H9 (cell line): ENCODE measurements at regions not wholly inside any gene's neighbourhood (a gene's known extent, or its start where the extent isn't known, plus 50 kb on each side); places are given as distances from the start of the nearest gene placed in this dataset.
A peak's percentile ranks its signal among the peaks of the same experiment; 100 is the strongest.

ENCODE experiments used
- DNase-seq: peaks from one replicate; pipeline ENCODE4 v3.0.0-alpha.2; 2017
- H2AFZ ChIP-seq: one replicate; pipeline ENCODE4 v1.6.1; 2013; ENCODE audit warnings: mild to moderate bottlenecking, low read length, control low read depth, moderate library complexity
- H2AK5ac ChIP-seq: 2 replicates; pipeline ENCODE4 v1.6.1; 2013; ENCODE audit warnings: low read length, control low read depth, mixed read lengths; ENCODE audit not compliant: insufficient read length
- H2BK120ac ChIP-seq: one replicate; pipeline ENCODE4 v1.6.1; 2013; ENCODE audit warnings: low read depth, mild to moderate bottlenecking, low read length, control low read depth, inconsistent platforms; ENCODE audit not compliant: poor library complexity, severe bottlenecking
- H2BK12ac ChIP-seq: 2 replicates; pipeline ENCODE4 v1.6.1; 2013; ENCODE audit warnings: low read length, control low read depth, mixed read lengths, low read depth; ENCODE audit not compliant: insufficient read length
- H2BK15ac ChIP-seq: 2 replicates; pipeline ENCODE4 v1.6.1; 2013; ENCODE audit warnings: low read depth, low read length, control low read depth
- H2BK20ac ChIP-seq: one replicate; pipeline ENCODE4 v1.6.1; 2013; ENCODE audit warnings: low read depth, mild to moderate bottlenecking, low read length, control low read depth, inconsistent platforms; ENCODE audit not compliant: poor library complexity, severe bottlenecking
- H2BK5ac ChIP-seq: 2 replicates; pipeline ENCODE4 v1.6.1; 2013; ENCODE audit warnings: low read length, control low read depth, mixed read lengths; ENCODE audit not compliant: insufficient read length
- H3K14ac ChIP-seq: 2 replicates; pipeline ENCODE4 v1.6.1; 2013; ENCODE audit warnings: low read length, control low read depth; ENCODE audit not compliant: insufficient read depth
- H3K18ac ChIP-seq: 2 replicates; pipeline ENCODE4 v1.6.1; 2013; ENCODE audit warnings: low read depth, mild to moderate bottlenecking, mixed read lengths, low read length, control low read depth; ENCODE audit not compliant: insufficient read length
- H3K23ac ChIP-seq: 2 replicates; pipeline ENCODE4 v1.6.1; 2013; ENCODE audit warnings: low read length, control low read depth, mixed read lengths, low read depth; ENCODE audit not compliant: insufficient read length
- H3K23me2 ChIP-seq: 2 replicates; pipeline ENCODE4 v1.6.1; 2013; ENCODE audit warnings: low read depth, mild to moderate bottlenecking, mixed read lengths, low read length, control low read depth; ENCODE audit not compliant: insufficient read length, poor library complexity, severe bottlenecking
- H3K27ac ChIP-seq: 2 replicates; pipeline ENCODE4 v1.5.1; 2013; ENCODE audit warnings: low read length, control low read depth, mixed read lengths, low read depth; ENCODE audit not compliant: insufficient read length
- H3K27me3 ChIP-seq: 2 replicates; pipeline ENCODE4 v1.6.1; 2013; ENCODE audit warnings: low read length, control low read depth, inconsistent platforms; ENCODE audit not compliant: insufficient read depth
- H3K4ac ChIP-seq: 2 replicates; pipeline ENCODE4 v1.6.1; 2013; ENCODE audit warnings: low read depth, mild to moderate bottlenecking, control low read depth, inconsistent platforms, low read length, moderate library complexity
- H3K4me1 ChIP-seq: 2 replicates; pipeline ENCODE4 v1.6.1; 2013; ENCODE audit warnings: low read length, control low read depth, inconsistent platforms; ENCODE audit not compliant: insufficient read depth
- H3K4me2 ChIP-seq: 2 replicates; pipeline ENCODE4 v1.6.1; 2013; ENCODE audit warnings: low read length, control low read depth, mixed read lengths; ENCODE audit not compliant: insufficient read length, insufficient read depth
- H3K56ac ChIP-seq: 2 replicates; pipeline ENCODE4 v1.6.1; 2013; ENCODE audit warnings: low read depth, mild to moderate bottlenecking, mixed read lengths, low read length, control low read depth; ENCODE audit not compliant: insufficient read length
- H3K79me1 ChIP-seq: 2 replicates; pipeline ENCODE4 v1.6.1; 2013; ENCODE audit warnings: low read depth, mild to moderate bottlenecking, moderate library complexity, low read length, control low read depth, inconsistent platforms; ENCODE audit not compliant: insufficient read depth, poor library complexity, severe bottlenecking
- H3K79me2 ChIP-seq: 2 replicates; pipeline ENCODE4 v1.6.1; 2013; ENCODE audit warnings: low read length, control low read depth, inconsistent platforms; ENCODE audit not compliant: insufficient read depth
- H3K9ac ChIP-seq: 2 replicates; pipeline ENCODE4 v1.6.1; 2013; ENCODE audit warnings: low read length, control low read depth, mixed read lengths; ENCODE audit not compliant: insufficient read length; ENCODE audit errors: extremely low read depth
- H3K9me3 ChIP-seq: one replicate; pipeline ENCODE4 v1.6.1; 2013; ENCODE audit warnings: low read depth, low read length, inconsistent platforms; ENCODE audit not compliant: control insufficient read depth
- H3T11ph ChIP-seq: one replicate; pipeline ENCODE4 v1.6.1; 2013; ENCODE audit warnings: mild to moderate bottlenecking, low read length, control low read depth, inconsistent platforms
- H4K20me1 ChIP-seq: one replicate; pipeline ENCODE4 v1.6.1; 2013; ENCODE audit not compliant: control insufficient read depth, insufficient read length, insufficient read depth
- H4K5ac ChIP-seq: 2 replicates; pipeline ENCODE4 v1.6.1; 2013; ENCODE audit warnings: low read depth, mild to moderate bottlenecking, mixed read lengths, low read length, control low read depth; ENCODE audit not compliant: insufficient read length
- H4K8ac ChIP-seq: replicated peaks from 2 replicates; pipeline ENCODE4 v1.6.1; 2013; ENCODE audit warnings: low read length, control low read depth, mixed read lengths, low read depth; ENCODE audit not compliant: insufficient read length
- H4K91ac ChIP-seq: 2 replicates; pipeline ENCODE4 v1.6.1; 2013; ENCODE audit warnings: low read depth, mild to moderate bottlenecking, moderate library complexity, mixed read lengths, low read length, control low read depth; ENCODE audit not compliant: insufficient read length
- H3K27ac Mint-ChIP-seq, 3 experiments: 2 replicates in 2 of 3; 3 replicates in 1 of 3; pipeline ENCODE4 v1.8.0; 2020 to 2021; ENCODE audit warnings: mixed read lengths in 3 of 3, mild to moderate bottlenecking in 1 of 3, moderate library complexity in 1 of 3
- H3K27me3 Mint-ChIP-seq: 2 replicates; pipeline ENCODE4 v1.8.0; 2021; ENCODE audit warnings: low read depth, mild to moderate bottlenecking, moderate library complexity, mixed read lengths
- H3K36me3 Mint-ChIP-seq, 3 experiments: 2 replicates in 2 of 3; 3 replicates in 1 of 3; pipeline ENCODE4 v1.8.0; 2020 to 2021; ENCODE audit warnings: low read depth in 3 of 3, mixed read lengths in 3 of 3; ENCODE audit not compliant: insufficient read depth in 1 of 3
- H3K4me1 Mint-ChIP-seq, 2 experiments: 2 replicates each; pipeline ENCODE4 v1.8.0; 2020; ENCODE audit warnings: mixed read lengths in 2 of 2
- H3K4me3 Mint-ChIP-seq, 2 experiments: 2 replicates in 1 of 2; 3 replicates in 1 of 2; pipeline ENCODE4 v1.8.0; 2020 to 2021; ENCODE audit warnings: mild to moderate bottlenecking in 2 of 2, mixed read lengths in 2 of 2, moderate library complexity in 1 of 2
- H3K9me3 Mint-ChIP-seq, 2 experiments: 2 replicates in 1 of 2; 3 replicates in 1 of 2; pipeline ENCODE4 v1.8.0; 2020; ENCODE audit warnings: mild to moderate bottlenecking in 2 of 2, mixed read lengths in 2 of 2, moderate library complexity in 1 of 2
- CTCF ChIP-seq: fragments of 200-600 bp; sonication (generic); conservative IDR thresholded peaks from 3 replicates; pipeline ENCODE4 v1.8.0; 2021; ENCODE audit warnings: antibody characterized with exemption, mild to moderate bottlenecking
- WGBS: extraction: QIAGEN DNeasy Blood & Tissue Kit; methylation state at CpG from one replicate; pipeline ENCODE4 v1.1.7; 2013; ENCODE audit warnings: missing lambda C conversion rate, low lambda C conversion rate, mixed read lengths; ENCODE audit not compliant: insufficient read length; ENCODE audit errors: extremely low coverage; 5-methylcytosine and 5-hydroxymethylcytosine counted together

GRCh38 chr7:24419077-24419476 is 135.1 kb downstream of the NPY start:
- H3K9me3 Mint-ChIP-seq: peaks cover 2 to 3% of the 10 kb centered on the region in 2 experiments
- H3K27ac Mint-ChIP-seq: no peak overlapping the region
- H3K36me3 Mint-ChIP-seq: peaks cover 2 to 7% (median 7%) of the 10 kb centered on the region in 3 experiments
- no peak overlapping the region for H3K27ac ChIP-seq
- H3K27me3 Mint-ChIP-seq: peaks cover 22% of the 10 kb centered on the region
- no peak overlapping the region for H2BK15ac ChIP-seq
- H2BK20ac ChIP-seq: no peak overlapping the region
- H2BK120ac ChIP-seq: no peak overlapping the region
- H2AK5ac ChIP-seq: no peak overlapping the region
- no peak overlapping the region for H3K56ac ChIP-seq
- TF ChIP-seq CTCF: no peak
- H4K5ac ChIP-seq: no peak overlapping the region
- H3K4me3 Mint-ChIP-seq: no peak overlapping the region
- no peak overlapping the region for H2BK5ac ChIP-seq
- H4K20me1 ChIP-seq: no peaks in the 10 kb centered on the region
- H3K4ac ChIP-seq: no peak overlapping the region
- H3K9me3 ChIP-seq: no peaks in the 10 kb centered on the region
- no peak overlapping the region for H4K8ac ChIP-seq
- no peak overlapping the region for H2BK12ac ChIP-seq
- H4K91ac ChIP-seq: no peak overlapping the region
- H3T11ph ChIP-seq: no peak overlapping the region
- H3K9ac ChIP-seq: no peak overlapping the region
- peak overlapping the region; percentile 86 for H2AFZ ChIP-seq
- no peaks in the 10 kb centered on the region for H3K23me2 ChIP-seq
- no peak overlapping the region for H3K18ac ChIP-seq
- no peak overlapping the region for H3K23ac ChIP-seq
- no peaks in the 10 kb centered on the region for H3K27me3 ChIP-seq
- peak; percentile 49 for DNase-seq
- H3K4me2 ChIP-seq: no peak overlapping the region
- WGBS: 100% methylated on average over 1 of the region's 2 CpGs
- H3K79me1 ChIP-seq: no peaks in the 10 kb centered on the region
- H3K4me1 Mint-ChIP-seq: peaks cover 9 to 10% of the 10 kb centered on the region in 2 experiments
- peaks cover 5% of the 10 kb centered on the region; the same call in 1 of the 2 replicates for H3K4me1 ChIP-seq
- H3K14ac ChIP-seq: no peak overlapping the region
- H3K79me2 ChIP-seq: no peaks in the 10 kb centered on the region
